Neural crest cell (in vitro differentiated cells): ENCODE measurements at regions not wholly inside any gene's neighbourhood (a gene's known extent, or its start where the extent isn't known, plus 50 kb on each side); places are given as distances from the start of the nearest gene placed in this dataset.

Experiments
- DNase-seq: peaks from one replicate; pipeline ENCODE4 v3.0.0; 2021; ENCODE audit warnings: low read depth, mixed read lengths, low spot score
- H3K27ac Mint-ChIP-seq: one replicate; pipeline ENCODE4 v1.8.0; 2021; ENCODE audit warnings: mild to moderate bottlenecking, mixed read lengths; ENCODE audit not compliant: unreplicated experiment
- H3K27me3 Mint-ChIP-seq: 2 replicates; pipeline ENCODE4 v1.8.0; 2021; ENCODE audit warnings: low read depth, mild to moderate bottlenecking, mixed read lengths
- H3K36me3 Mint-ChIP-seq: 2 replicates; pipeline ENCODE4 v1.8.0; 2021; ENCODE audit warnings: low read depth, mild to moderate bottlenecking, mixed read lengths
- H3K4me1 Mint-ChIP-seq: 2 replicates; pipeline ENCODE4 v1.8.0; 2021; ENCODE audit warnings: mixed read lengths
- H3K4me3 Mint-ChIP-seq: one replicate; pipeline ENCODE4 v1.8.0; 2021; ENCODE audit warnings: mild to moderate bottlenecking, mixed read lengths
- H3K9me3 Mint-ChIP-seq: 2 replicates; pipeline ENCODE4 v1.8.0; 2021; ENCODE audit warnings: mixed read lengths
- TF ChIP-seq, protein P1 (sequence below): fragments of 200-600 bp; sonication (generic); conservative IDR thresholded peaks from 2 replicates; pipeline ENCODE4 v1.5.0; 2021; ENCODE audit warnings: antibody characterized with exemption, mild to moderate bottlenecking

- no peaks in the 10 kb centered on the region for H3K4me1 Mint-ChIP-seq
- peaks cover 18% of the 10 kb centered on the region for H3K9me3 Mint-ChIP-seq
- no peaks in the 10 kb centered on the region for H3K27me3 Mint-ChIP-seq
- no peak overlapping the region for H3K27ac Mint-ChIP-seq
- no peak overlapping the region for H3K4me3 Mint-ChIP-seq
- TF ChIP-seq, protein P1, sequence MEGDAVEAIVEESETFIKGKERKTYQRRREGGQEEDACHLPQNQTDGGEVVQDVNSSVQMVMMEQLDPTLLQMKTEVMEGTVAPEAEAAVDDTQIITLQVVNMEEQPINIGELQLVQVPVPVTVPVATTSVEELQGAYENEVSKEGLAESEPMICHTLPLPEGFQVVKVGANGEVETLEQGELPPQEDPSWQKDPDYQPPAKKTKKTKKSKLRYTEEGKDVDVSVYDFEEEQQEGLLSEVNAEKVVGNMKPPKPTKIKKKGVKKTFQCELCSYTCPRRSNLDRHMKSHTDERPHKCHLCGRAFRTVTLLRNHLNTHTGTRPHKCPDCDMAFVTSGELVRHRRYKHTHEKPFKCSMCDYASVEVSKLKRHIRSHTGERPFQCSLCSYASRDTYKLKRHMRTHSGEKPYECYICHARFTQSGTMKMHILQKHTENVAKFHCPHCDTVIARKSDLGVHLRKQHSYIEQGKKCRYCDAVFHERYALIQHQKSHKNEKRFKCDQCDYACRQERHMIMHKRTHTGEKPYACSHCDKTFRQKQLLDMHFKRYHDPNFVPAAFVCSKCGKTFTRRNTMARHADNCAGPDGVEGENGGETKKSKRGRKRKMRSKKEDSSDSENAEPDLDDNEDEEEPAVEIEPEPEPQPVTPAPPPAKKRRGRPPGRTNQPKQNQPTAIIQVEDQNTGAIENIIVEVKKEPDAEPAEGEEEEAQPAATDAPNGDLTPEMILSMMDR: no peak
- H3K36me3 Mint-ChIP-seq: peaks cover 11% of the 10 kb centered on the region
- DNase-seq: no peak
Observed at GRCh38 chr6:113289166-113289565, 568.0 kb upstream of the MARCKS start.

DNA sequence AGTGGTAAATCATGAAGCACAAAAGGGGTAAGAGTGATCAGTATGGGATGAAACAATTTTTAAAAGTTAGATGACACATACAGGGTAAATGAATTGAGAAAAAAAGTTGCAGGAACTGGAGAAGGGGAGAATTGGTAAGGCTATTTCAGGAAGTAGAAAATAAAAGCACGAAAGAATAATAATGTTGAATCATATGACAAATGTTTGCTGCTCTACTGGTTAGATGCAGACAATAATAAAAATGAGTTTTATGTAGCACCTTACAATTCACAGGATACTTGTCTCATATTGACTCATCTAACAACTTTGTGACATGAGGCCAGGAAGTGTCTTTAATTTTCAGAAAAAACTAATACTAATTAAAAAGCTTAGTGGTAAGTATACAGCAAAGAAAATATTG lies 566.5 kb upstream of the MARCKS start:
- peaks cover 11% of the 10 kb centered on the region for H3K36me3 Mint-ChIP-seq
- no peaks in the 10 kb centered on the region for H3K4me1 Mint-ChIP-seq
- DNase-seq: no peak
- TF ChIP-seq, protein P1: no peak
- H3K27ac Mint-ChIP-seq: no peak overlapping the region
- H3K4me3 Mint-ChIP-seq: no peak overlapping the region
- H3K27me3 Mint-ChIP-seq: no peaks in the 10 kb centered on the region
- peaks cover 15% of the 10 kb centered on the region for H3K9me3 Mint-ChIP-seq

DNA sequence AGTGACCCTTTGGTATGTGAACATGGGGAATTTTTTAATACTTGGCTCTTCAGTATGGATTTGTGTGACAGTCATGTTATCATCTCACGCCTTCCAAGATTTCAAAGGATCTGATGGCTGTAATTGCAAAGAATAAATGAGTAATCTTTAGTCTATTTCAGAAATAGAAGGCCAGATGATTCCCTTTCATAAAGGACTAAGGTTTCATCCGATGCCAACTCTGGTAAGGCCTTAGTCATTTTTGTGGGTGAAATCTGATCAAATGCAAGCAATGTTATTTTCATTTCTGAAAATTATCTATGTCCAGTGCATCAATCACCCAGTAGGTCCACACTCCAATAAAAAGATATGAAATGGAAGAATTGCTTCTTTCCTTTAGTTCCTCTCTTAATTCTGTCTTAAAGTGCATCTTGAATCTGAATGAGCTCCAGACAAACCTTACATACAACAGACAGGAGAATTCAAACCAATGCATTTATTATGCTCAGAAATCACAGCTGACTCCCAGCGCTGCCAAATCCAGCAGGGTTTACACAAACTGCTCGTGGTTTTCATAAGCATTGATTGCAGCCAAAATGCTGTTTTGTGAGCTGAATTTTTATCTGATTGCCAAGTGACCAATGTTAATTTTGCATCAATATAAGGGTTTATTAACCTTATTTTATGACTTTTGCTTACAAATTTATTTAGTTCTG lies 565.2 kb upstream of the MARCKS start:
- no peak overlapping the region for H3K4me3 Mint-ChIP-seq
- TF ChIP-seq, protein P1: no peak
- no peaks in the 10 kb centered on the region for H3K27me3 Mint-ChIP-seq
- peaks cover 7% of the 10 kb centered on the region for H3K9me3 Mint-ChIP-seq
- H3K27ac Mint-ChIP-seq: no peak overlapping the region
- no peak for DNase-seq
- H3K4me1 Mint-ChIP-seq: no peaks in the 10 kb centered on the region
- peaks cover 3% of the 10 kb centered on the region for H3K36me3 Mint-ChIP-seq

DNA sequence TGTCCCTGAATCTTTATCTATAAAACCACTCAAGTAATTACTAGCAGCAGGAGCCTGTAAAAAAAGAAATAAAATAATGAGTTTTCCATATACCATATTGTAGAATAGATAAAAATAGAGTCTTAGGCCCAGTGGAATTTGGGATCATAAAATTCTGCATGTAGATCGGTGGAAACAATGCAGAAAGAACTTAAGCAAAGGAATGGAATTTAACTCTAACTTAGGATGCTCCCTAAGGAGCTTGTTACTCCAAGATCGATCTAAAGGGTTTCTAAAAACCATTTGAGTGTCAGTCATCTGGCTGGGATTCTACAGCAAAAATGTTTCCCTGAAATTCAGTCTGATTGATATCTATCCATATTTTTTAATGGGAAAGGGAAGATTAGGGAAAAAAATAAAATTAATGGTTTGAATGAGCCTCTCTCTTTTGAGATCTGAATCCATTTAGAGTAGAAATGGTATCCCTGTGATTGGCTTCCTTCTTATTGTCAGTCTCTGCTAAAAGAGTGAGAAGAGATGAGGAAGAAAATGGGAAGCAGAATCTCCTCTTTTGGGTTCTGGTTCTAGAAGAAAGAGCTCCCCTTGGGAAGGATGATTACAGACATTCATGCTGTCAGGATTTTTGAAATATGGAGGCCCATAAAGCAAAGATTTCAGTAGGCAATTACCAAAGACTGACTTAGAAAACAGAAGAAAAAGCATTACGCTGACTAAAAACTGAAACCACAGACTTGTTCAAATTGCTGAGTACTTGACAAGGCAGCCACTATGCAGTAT lies 564.3 kb upstream of the MARCKS start:
- TF ChIP-seq, protein P1: no peak
- no peaks in the 10 kb centered on the region for H3K9me3 Mint-ChIP-seq
- no peak for DNase-seq
- H3K27me3 Mint-ChIP-seq: no peaks in the 10 kb centered on the region
- no peak overlapping the region for H3K27ac Mint-ChIP-seq
- H3K36me3 Mint-ChIP-seq: peaks cover 2% of the 10 kb centered on the region
- no peak overlapping the region for H3K4me3 Mint-ChIP-seq
- no peaks in the 10 kb centered on the region for H3K4me1 Mint-ChIP-seq

GRCh38 chr6:113293423-113293740 lies 563.8 kb upstream of the MARCKS start:
- Mint-ChIP-seq H3K27ac (no peak overlapping the region), H3K27me3 (no peaks in the 10 kb centered on the region), H3K36me3 (peaks cover 2% of the 10 kb centered on the region), H3K4me1 (no peaks in the 10 kb centered on the region), H3K4me3 (no peak overlapping the region), H3K9me3 (no peaks in the 10 kb centered on the region)
- TF ChIP-seq, protein P1: no peak
- DNase-seq: no peak
